Aorta (tissue), 5 donors: ENCODE measurements at regions not wholly inside any gene's neighbourhood (a gene's known extent, or its start where the extent isn't known, plus 50 kb on each side); places are given as distances from the start of the nearest gene placed in this dataset.
"Not testable (repeated sequence)": the region's sequence is repeated elsewhere in the genome, so short reads cannot be mapped to it uniquely, and the experiment has no call there.

Experiments used
- ATAC-seq: fragments of 200-7000 bp; cut with Tn5 transposase; one replicate; pipeline ENCODE4 v1.9.1; 2022; ENCODE audit warnings: moderate library complexity; ENCODE audit not compliant: low FRiP score
- DNase-seq, 2 donors: peaks; one replicate each; pipeline ENCODE4 v3.0.0-alpha.2; 2020
- H3K27ac ChIP-seq, 2 donors: one replicate each; pipeline ENCODE4 v1.5.1; 2013; ENCODE audit warnings: low read length in 2 of 2, mild to moderate bottlenecking in 2 of 2, moderate library complexity in 2 of 2, control low read depth in 1 of 2, inconsistent platforms in 1 of 2, low read depth in 1 of 2
- H3K27me3 ChIP-seq, 2 donors: one replicate each; pipeline ENCODE4 v1.6.1; 2013; ENCODE audit warnings: control low read depth in 1 of 2, low read length in 1 of 2, mild to moderate bottlenecking in 1 of 2, moderate library complexity in 1 of 2; ENCODE audit not compliant: insufficient read depth in 2 of 2, control insufficient read depth in 1 of 2
- H3K36me3 ChIP-seq, 2 donors: one replicate each; pipeline ENCODE4 v1.6.1; 2013; ENCODE audit warnings: control low read depth in 1 of 2, low read length in 1 of 2, mild to moderate bottlenecking in 1 of 2; ENCODE audit not compliant: insufficient read depth in 2 of 2, control insufficient read depth in 1 of 2
- H3K4me1 ChIP-seq, 2 donors: one replicate each; pipeline ENCODE4 v1.6.1; 2013; ENCODE audit warnings: low read length in 2 of 2, control low read depth in 1 of 2, mild to moderate bottlenecking in 1 of 2, moderate library complexity in 1 of 2; ENCODE audit not compliant: insufficient read depth in 2 of 2, control insufficient read depth in 1 of 2
- H3K4me3 ChIP-seq, 2 donors: one replicate each; pipeline ENCODE4 v1.5.1; 2013; ENCODE audit warnings: low read length in 2 of 2, control low read depth in 1 of 2, mild to moderate bottlenecking in 1 of 2
- H3K9me3 ChIP-seq: one replicate; pipeline ENCODE4 v1.6.1; 2013; ENCODE audit warnings: mild to moderate bottlenecking, low read length; ENCODE audit not compliant: control insufficient read depth
- WGBS, 2 donors: extraction: QIAGEN DNeasy Blood & Tissue Kit; methylation state at CpG; one replicate each; pipeline ENCODE4 v1.1.7; 2013; 5-methylcytosine and 5-hydroxymethylcytosine counted together
- intact Hi-C, 2 donors: fragments of 100-400 bp; cut with DNase I; formaldehyde crosslinking; loops; one replicate each; pipeline versions ENCODE4 v1.14.2 to v1.15.0; 2022
- donor health status: healthy with polysubstance abuse.
- donor health status: Bipolar disorder and iron deficiency.
- donor health status: DM: no; HTN: no; CAD: no.
- donor health status: DM: no; HTN: no; CAD: no.
- donor health status: DM: yes; HTN: yes; CAD: no.

DNA sequence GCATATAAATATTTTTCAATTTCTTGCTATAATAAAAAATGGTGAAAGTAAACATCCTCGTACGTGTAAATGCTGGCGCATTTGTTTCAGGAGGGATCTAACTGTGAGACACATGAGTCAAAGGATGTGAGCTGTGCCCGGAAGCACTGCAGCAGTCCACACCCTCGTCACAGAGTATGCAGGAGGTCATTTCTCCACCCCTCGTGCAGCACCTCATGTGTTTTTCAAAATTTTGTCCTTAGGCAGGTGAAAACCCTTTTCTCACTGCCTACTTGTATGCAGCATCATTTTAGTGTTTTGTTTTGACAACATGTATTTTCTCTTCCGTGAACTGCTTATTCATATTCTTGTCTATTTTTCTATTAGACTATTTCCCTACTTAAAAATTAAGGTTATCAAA lies 162.7 kb downstream of the AVL9 start:
- ATAC-seq: no peak

DNA sequence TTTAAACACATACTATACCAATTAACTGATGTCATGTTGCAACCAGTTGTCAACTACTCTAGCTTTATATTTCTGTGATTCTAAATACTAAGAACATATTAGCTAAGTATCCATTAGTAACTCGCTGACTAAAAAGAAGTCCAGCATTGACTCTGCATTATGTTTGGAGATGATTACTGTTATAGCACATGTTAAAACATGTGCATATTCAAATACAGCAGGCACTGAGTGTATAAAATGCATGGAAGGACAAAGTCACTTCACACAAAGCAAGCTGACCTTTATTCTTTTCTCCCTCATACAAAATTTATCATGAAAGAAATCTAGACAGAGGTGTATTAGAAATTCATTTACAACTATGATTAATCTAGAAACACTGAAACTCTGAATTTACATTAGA lies 159.3 kb downstream of the AVL9 start:
- H3K27me3 ChIP-seq, H3K27ac ChIP-seq, DNase-seq, H3K9me3 ChIP-seq, H3K4me1 ChIP-seq, H3K36me3 ChIP-seq, H3K4me3 ChIP-seq, intact Hi-C loops, ATAC-seq: not testable (repeated sequence)
- WGBS, 2 donors: 85 to 100% methylated on average over 1 of the region's 1 CpG

More for the DNA sequence above, 162.7 kb downstream of the AVL9 start:
- intact Hi-C loops: no loop called here
- WGBS, 2 donors: 82 to 91% methylated on average over 7 of the region's 7 CpGs
- no peaks in the 10 kb centered on the region for H3K27me3 ChIP-seq
- no peak overlapping the region for H3K4me3 ChIP-seq
- H3K27ac ChIP-seq: no peak overlapping the region
- H3K36me3 ChIP-seq: no peaks in the 10 kb centered on the region
- DNase-seq: no peak
- H3K4me1 ChIP-seq: no peaks in the 10 kb centered on the region
- no peaks in the 10 kb centered on the region for H3K9me3 ChIP-seq

- DNase-seq, H3K27me3 ChIP-seq, H3K4me3 ChIP-seq, H3K4me1 ChIP-seq, intact Hi-C loops, H3K27ac ChIP-seq, ATAC-seq, H3K36me3 ChIP-seq, H3K9me3 ChIP-seq: not testable (repeated sequence)
- WGBS, 2 donors: 92 to 100% methylated on average over 1 of the region's 1 CpG
Measured at GRCh38 chr7:32650356-32650755, 155.1 kb downstream of the AVL9 start.

DNA sequence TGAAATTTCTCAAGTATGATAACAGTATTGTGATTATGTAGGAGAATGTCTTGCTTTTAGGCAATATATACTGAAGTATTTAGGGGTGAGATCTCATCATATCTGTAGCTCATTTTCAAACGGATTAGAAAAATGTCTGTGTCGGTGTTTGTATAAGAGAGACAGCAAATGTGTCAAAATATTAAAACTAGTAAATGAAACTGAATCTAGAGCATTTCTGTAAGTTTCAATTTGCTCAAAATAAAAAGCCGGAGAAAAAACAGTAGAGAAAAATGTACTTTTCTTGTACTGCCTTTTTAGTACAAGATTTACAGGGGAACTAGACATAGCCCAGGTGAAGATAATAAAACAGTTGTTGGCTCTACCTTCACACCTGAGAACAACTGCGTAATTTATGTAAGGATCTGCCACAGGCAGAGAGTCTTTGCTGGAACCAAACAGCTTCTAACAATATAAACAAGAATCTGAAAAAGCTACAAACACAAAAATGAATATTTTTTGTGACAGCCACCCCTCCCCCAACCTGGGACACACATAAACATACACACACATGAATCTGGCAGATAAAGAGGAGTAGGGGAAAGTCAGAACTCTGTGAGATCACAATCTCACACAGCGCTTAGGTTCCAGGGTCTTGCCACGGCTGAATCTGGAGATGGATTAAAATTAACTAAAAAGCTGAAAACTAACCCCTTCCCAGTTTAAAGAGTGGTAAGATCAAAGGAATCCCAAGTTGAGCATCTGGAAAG lies 153.3 kb downstream of the AVL9 start:
- WGBS, 2 donors: 87 to 89% methylated on average over 6 of the region's 6 CpGs
- no peaks in the 10 kb centered on the region for H3K36me3 ChIP-seq
- H3K9me3 ChIP-seq: no peaks in the 10 kb centered on the region
- H3K27ac ChIP-seq: no peak overlapping the region
- DNase-seq (no peak), ATAC-seq (no peak)
- no peaks in the 10 kb centered on the region for H3K4me1 ChIP-seq
- no peaks in the 10 kb centered on the region for H3K27me3 ChIP-seq
- H3K4me3 ChIP-seq: no peak overlapping the region
- intact Hi-C loops: no loop called here

- H3K4me3 ChIP-seq, H3K36me3 ChIP-seq, H3K4me1 ChIP-seq, intact Hi-C loops, H3K27ac ChIP-seq, H3K9me3 ChIP-seq, DNase-seq, ATAC-seq, H3K27me3 ChIP-seq: not testable (repeated sequence)
- WGBS, 2 donors: 52 to 58% methylated on average over 2 of the region's 2 CpGs
Measured at GRCh38 chr7:32645255-32645654, 150.0 kb downstream of the AVL9 start.

DNA sequence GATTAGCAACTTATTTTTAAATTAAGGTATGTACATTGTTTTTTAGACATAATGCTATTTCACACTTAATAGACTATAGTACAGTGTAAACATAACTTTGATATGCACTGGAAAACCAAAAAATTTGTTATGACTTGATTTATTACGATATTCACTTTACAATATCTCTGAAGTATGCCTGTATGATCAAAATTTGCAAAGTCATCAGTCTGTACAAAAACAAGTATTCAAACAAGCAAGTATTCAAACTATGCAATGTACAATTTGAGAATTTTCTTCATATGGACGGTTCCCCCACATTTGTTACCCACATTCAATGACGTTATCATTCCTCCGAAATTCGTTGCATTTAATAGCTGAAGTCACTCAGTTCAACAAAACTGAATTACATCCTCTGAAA lies 147.9 kb downstream of the AVL9 start:
- 91 to 96% methylated on average over 5 of the region's 5 CpGs for WGBS, 2 donors
- ATAC-seq: no peak

GRCh38 chr7:32639122-32639521 lies 143.8 kb downstream of the AVL9 start:
- Histone ChIP-seq H3K36me3 (no peaks in the 10 kb centered on the region), H3K4me1 (no peaks in the 10 kb centered on the region), H3K9me3 (peaks cover 5% of the 10 kb centered on the region), H3K4me3 (no peak overlapping the region), H3K27ac (no peak overlapping the region), H3K27me3 (no peaks in the 10 kb centered on the region)
- intact Hi-C loops: no loop called here
- ATAC-seq: no peak
- 95 to 98% methylated on average over 3 of the region's 3 CpGs for WGBS, 2 donors
- no peak for DNase-seq

More for the DNA sequence above, 147.9 kb downstream of the AVL9 start:
- DNase-seq: no peak
- Histone ChIP-seq H3K36me3 (no peaks in the 10 kb centered on the region), H3K27ac (no peak overlapping the region), H3K9me3 (no peaks in the 10 kb centered on the region), H3K27me3 (no peaks in the 10 kb centered on the region), H3K4me3 (no peak overlapping the region), H3K4me1 (no peaks in the 10 kb centered on the region)
- intact Hi-C loops: no loop called here

DNA sequence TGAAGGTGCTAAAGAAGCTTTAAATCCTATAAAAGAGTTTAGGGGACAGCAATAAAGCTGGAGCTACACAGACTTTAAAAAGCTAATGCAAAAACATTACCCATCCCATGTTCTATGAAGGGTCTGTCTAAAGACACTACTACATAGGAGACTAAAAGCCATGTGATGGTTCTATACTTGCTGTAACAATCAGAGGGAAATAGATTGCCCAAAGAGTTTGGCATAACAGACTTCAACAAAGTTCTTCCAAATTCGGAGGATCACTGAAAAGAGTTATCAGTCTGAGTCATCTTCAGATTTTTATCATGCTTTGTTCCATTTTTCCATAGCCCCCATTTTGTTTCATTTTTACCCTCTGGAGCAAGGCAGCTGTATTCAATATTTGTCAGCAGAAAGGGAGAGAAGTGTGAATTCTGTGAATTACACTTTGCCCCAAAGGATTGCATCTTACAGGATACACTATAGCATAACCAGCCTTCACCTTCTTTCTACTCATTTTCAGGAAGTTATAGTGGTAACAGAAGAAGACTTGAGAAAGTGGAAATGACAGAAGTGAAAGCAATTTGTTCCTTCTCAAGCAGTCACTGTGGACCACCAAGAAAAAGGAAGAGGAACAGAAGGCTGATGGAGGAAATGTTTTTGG lies 143.3 kb downstream of the AVL9 start:
- intact Hi-C loops, H3K9me3 ChIP-seq, H3K27me3 ChIP-seq, H3K27ac ChIP-seq, ATAC-seq, H3K4me3 ChIP-seq, DNase-seq, H3K36me3 ChIP-seq, H3K4me1 ChIP-seq: not testable (repeated sequence)
- 79 to 84% methylated on average over 1 of the region's 1 CpG for WGBS, 2 donors
